ENCODE measurements at regions not wholly inside any gene's neighbourhood (a gene's known extent, or its start where the extent isn't known, plus 50 kb on each side); places are given as distances from the start of the nearest gene placed in this dataset.

DNA sequence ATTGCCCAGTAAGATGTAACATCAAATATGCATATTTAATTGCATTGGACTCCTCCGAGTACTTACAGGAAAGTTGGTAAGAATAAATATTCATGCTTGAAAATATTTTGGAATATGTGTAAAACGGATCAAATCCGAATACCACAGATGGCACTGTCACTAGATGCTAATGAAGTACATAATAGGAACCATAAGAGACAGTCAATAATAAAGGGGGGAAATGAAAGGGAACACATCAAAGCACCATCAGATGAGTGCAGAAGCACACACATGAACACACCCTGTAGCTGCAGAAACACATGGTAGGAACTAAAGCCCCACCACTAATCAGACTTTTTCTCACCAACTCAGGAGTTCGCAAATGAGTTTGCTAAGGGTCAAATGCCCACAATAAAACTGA, 52.2 kb upstream of the PAGE5 start:
- Histone ChIP-seq H3K18ac (ENCODE audit: insufficient read length, low read depth, low read length) (no peak overlapping the region), H3K9me3 (ENCODE audit: control insufficient read depth, low read depth, low read length) (peaks cover 29% of the 10 kb centered on the region), H3K4ac (ENCODE audit: low read depth, low read length) (no peak overlapping the region), H2BK120ac (ENCODE audit: low read depth, low read length, poor library complexity, severe bottlenecking) (no peak overlapping the region), H3K56ac (ENCODE audit: insufficient read length, low read depth, low read length) (no peak overlapping the region), H3K27ac (ENCODE audit: insufficient read length, low read depth, low read length) (no peak overlapping the region), H3K9ac (ENCODE audit: extremely low read depth, insufficient read length, low read length) (no peak overlapping the region), H4K91ac (ENCODE audit: insufficient read length, low read depth, low read length) (no peak overlapping the region), H2BK15ac (ENCODE audit: low read depth, low read length) (no peak overlapping the region), H2AK5ac (ENCODE audit: insufficient read length, low read length) (no peak overlapping the region), H4K8ac (replicated peaks; ENCODE audit: insufficient read length, low read depth, low read length) (no peak overlapping the region), H3K23ac (ENCODE audit: insufficient read length, low read depth, low read length) (no peak overlapping the region), H3K79me1 (ENCODE audit: insufficient read depth, low read depth, low read length, poor library complexity, severe bottlenecking) (no peaks in the 10 kb centered on the region), H3K23me2 (ENCODE audit: insufficient read length, low read depth, low read length, poor library complexity, severe bottlenecking) (no peaks in the 10 kb centered on the region), H2BK5ac (ENCODE audit: insufficient read length, low read length) (no peak overlapping the region), H4K5ac (ENCODE audit: insufficient read length, low read depth, low read length) (no peak overlapping the region), H3K14ac (ENCODE audit: insufficient read depth, low read length) (no peak overlapping the region), H2BK20ac (ENCODE audit: low read depth, low read length, poor library complexity, severe bottlenecking) (no peak overlapping the region), H3K4me2 (ENCODE audit: insufficient read depth, insufficient read length, low read length) (no peak overlapping the region), H3K79me2 (ENCODE audit: insufficient read depth, low read length) (no peaks in the 10 kb centered on the region), H2AFZ (ENCODE audit: low read length) (no peak overlapping the region), H3K4me1 (ENCODE audit: insufficient read depth, low read length) (no peaks in the 10 kb centered on the region), H3K27me3 (ENCODE audit: insufficient read depth, low read length) (no peaks in the 10 kb centered on the region), H3T11ph (ENCODE audit: low read length) (no peak overlapping the region), H2BK12ac (ENCODE audit: insufficient read length, low read depth, low read length) (no peak overlapping the region), H4K20me1 (ENCODE audit: control insufficient read depth, insufficient read depth, insufficient read length) (no peaks in the 10 kb centered on the region)
- no CpG with 5 or more reads among the region's 4 CpGs for WGBS (ENCODE audit: extremely low coverage, insufficient read length, low lambda C conversion rate)
- no peak overlapping the region for H3K27ac Mint-ChIP-seq
- no peak overlapping the region for H3K4me3 Mint-ChIP-seq
- DNase-seq, result no peak
- peaks cover 85 to 87% of the 10 kb centered on the region in 2 experiments for H3K9me3 Mint-ChIP-seq
- TF ChIP-seq, protein P1, sequence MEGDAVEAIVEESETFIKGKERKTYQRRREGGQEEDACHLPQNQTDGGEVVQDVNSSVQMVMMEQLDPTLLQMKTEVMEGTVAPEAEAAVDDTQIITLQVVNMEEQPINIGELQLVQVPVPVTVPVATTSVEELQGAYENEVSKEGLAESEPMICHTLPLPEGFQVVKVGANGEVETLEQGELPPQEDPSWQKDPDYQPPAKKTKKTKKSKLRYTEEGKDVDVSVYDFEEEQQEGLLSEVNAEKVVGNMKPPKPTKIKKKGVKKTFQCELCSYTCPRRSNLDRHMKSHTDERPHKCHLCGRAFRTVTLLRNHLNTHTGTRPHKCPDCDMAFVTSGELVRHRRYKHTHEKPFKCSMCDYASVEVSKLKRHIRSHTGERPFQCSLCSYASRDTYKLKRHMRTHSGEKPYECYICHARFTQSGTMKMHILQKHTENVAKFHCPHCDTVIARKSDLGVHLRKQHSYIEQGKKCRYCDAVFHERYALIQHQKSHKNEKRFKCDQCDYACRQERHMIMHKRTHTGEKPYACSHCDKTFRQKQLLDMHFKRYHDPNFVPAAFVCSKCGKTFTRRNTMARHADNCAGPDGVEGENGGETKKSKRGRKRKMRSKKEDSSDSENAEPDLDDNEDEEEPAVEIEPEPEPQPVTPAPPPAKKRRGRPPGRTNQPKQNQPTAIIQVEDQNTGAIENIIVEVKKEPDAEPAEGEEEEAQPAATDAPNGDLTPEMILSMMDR (conservative IDR thresholded peaks at IDR 0.05), result no peak
- peaks cover 0 to 7% (median 5%) of the 10 kb centered on the region in 3 experiments; a peak in 4 of 7 replicates for H3K36me3 Mint-ChIP-seq (ENCODE audit: insufficient read depth in 1 of 3, low read depth in 3 of 3)
- H3K27me3 Mint-ChIP-seq (ENCODE audit: low read depth), result no peaks in the 10 kb centered on the region; the same call in 1 of the 2 replicates
- no peaks in the 10 kb centered on the region for H3K4me1 Mint-ChIP-seq
